HCT116 (cell line): ENCODE measurements at regions not wholly inside any gene's neighbourhood (a gene's known extent, or its start where the extent isn't known, plus 50 kb on each side); places are given as distances from the start of the nearest gene placed in this dataset.

Source experiments
- ATAC-seq: fragments of 200-7000 bp; cut with Tn5 transposase; 2 replicates; pipeline ENCODE4 v1.9.1; 2020; ENCODE audit warnings: mild to moderate bottlenecking, moderate library complexity
- BruUV-seq: library from RNA; stranded (reverse); fragments of 400-500 nt; replicated peaks from 2 replicates; lab custom pipeline; 2021; lab: Mats Ljungman, UMichigan
- CTCF ChIA-PET: fragments of 300-600 bp; sonication (Branson Sonifier 250); formaldehyde crosslinking; loops from one replicate; lab custom pipeline; 2021; ENCODE audit warnings: antibody characterized with exemption; lab: Charles Lee
- POLR2A ChIA-PET: fragments of 300-600, 350-600 bp; sonication (Branson Sonifier 250); formaldehyde crosslinking; loops from one replicate; lab custom pipeline; 2021; ENCODE audit warnings: antibody characterized with exemption; lab: Charles Lee
- RAD21 ChIA-PET, 2 experiments: fragments of 300-600 bp; sonication (Branson Sonifier 250); formaldehyde crosslinking; loops; one replicate each; lab custom pipeline; 2023; ENCODE audit warnings: low total read pairs in 2 of 2; ENCODE audit not compliant: uncharacterized antibody in 2 of 2, unreplicated experiment in 2 of 2, low non-redundant PET in 1 of 2; lab: Charles Lee
- DNase-seq: peaks from one replicate; pipeline ENCODE4 v3.0.0-alpha.2; 2010; ENCODE audit warnings: low read depth, low spot score
- H2AFZ ChIP-seq: fragments of 200-600 bp; shearing (Covaris generic), sonication (generic); 2 replicates; pipeline ENCODE4 v1.6.1; 2017; ENCODE audit warnings: low read depth, mixed run types, mixed read lengths, antibody characterized with exemption, low read length; ENCODE audit not compliant: poor library complexity, severe bottlenecking
- H3K27ac ChIP-seq: 2 replicates; pipeline ENCODE4 v1.5.1; 2012; ENCODE audit warnings: low read depth, low read length
- H3K27me3 ChIP-seq: fragments of 200-600 bp; sonication (generic); 2 replicates; pipeline ENCODE4 v1.6.1; 2016; ENCODE audit warnings: mixed run types, low read length, mixed read lengths; ENCODE audit not compliant: insufficient read depth
- H3K36me3 ChIP-seq, 2 experiments: fragments of 200-500 bp in 1 of 2; fragments of 200-600 bp in 1 of 2; sonication (Bioruptor generic) in 1 of 2; sonication (generic) in 1 of 2; 2 replicates each; pipeline versions ENCODE4 v1.5.1 to v1.6.1; 2014 to 2016; ENCODE audit warnings: low read length in 2 of 2, inconsistent platforms in 1 of 2, mixed read lengths in 1 of 2, mixed run types in 1 of 2; ENCODE audit not compliant: insufficient read depth in 2 of 2, control insufficient read depth in 1 of 2
- H3K4me1 ChIP-seq, 2 experiments: fragments of 200-600 bp in 1 of 2; sonication (generic) in 1 of 2; 2 replicates each; pipeline versions ENCODE4 v1.5.1 to v1.6.1; 2012 to 2017; ENCODE audit warnings: low read length in 2 of 2, inconsistent platforms in 1 of 2, mild to moderate bottlenecking in 1 of 2, mixed read lengths in 1 of 2, mixed run types in 1 of 2, moderate library complexity in 1 of 2; ENCODE audit not compliant: insufficient read depth in 2 of 2, control insufficient read depth in 1 of 2
- H3K4me2 ChIP-seq: fragments of 200-600 bp; sonication (generic); 2 replicates; pipeline ENCODE4 v1.6.1; 2017; ENCODE audit warnings: mixed run types, low read length, mixed read lengths
- H3K4me3 ChIP-seq, 2 experiments: fragments of 200-600 bp in 1 of 2; sonication (generic) in 1 of 2; replicated peaks in 1 of 2; 2 replicates each; pipeline ENCODE4 v1.5.1; 2011 to 2016; ENCODE audit warnings: low read length in 2 of 2, control low read depth in 1 of 2, low read depth in 1 of 2, mild to moderate bottlenecking in 1 of 2, mixed read lengths in 1 of 2, mixed run types in 1 of 2
- H3K79me2 ChIP-seq: fragments of 200-600 bp; sonication (generic); 2 replicates; pipeline ENCODE4 v1.6.1; 2017; ENCODE audit warnings: mild to moderate bottlenecking, mixed run types, low read length, moderate library complexity, mixed read lengths; ENCODE audit not compliant: insufficient read depth
- H3K9ac ChIP-seq: fragments of 200-600 bp; sonication (generic); 2 replicates; pipeline ENCODE4 v1.6.1; 2016; ENCODE audit warnings: low read length, mixed read lengths
- H3K9me2 ChIP-seq: fragments of 200-600 bp; sonication (generic), shearing (Covaris generic); 2 replicates; pipeline ENCODE4 v1.6.1; 2017; ENCODE audit warnings: mixed run types, mild to moderate bottlenecking, moderate library complexity; ENCODE audit not compliant: insufficient read depth
- H3K9me3 ChIP-seq, 2 experiments: fragments of 200-500 bp in 1 of 2; fragments of 200-600 bp in 1 of 2; sonication (Bioruptor generic) in 1 of 2; sonication (generic) in 1 of 2; 2 replicates each; pipeline ENCODE4 v1.6.1; 2014 to 2017; ENCODE audit warnings: low read length in 2 of 2, mixed read lengths in 2 of 2, inconsistent platforms in 1 of 2, low read depth in 1 of 2, mild to moderate bottlenecking in 1 of 2, mixed run types in 1 of 2, moderate library complexity in 1 of 2; ENCODE audit not compliant: control insufficient read depth in 1 of 2, insufficient read depth in 1 of 2
- H4K20me1 ChIP-seq: fragments of 200-600 bp; sonication (generic), shearing (Covaris generic); 2 replicates; pipeline ENCODE4 v1.6.1; 2017; ENCODE audit warnings: mixed run types, mild to moderate bottlenecking, moderate library complexity; ENCODE audit not compliant: insufficient read depth
- CEBPB ChIP-seq: IDR thresholded peaks from 2 replicates; pipeline ENCODE4 v1.6.1; 2012; ENCODE audit warnings: low read depth
- EGR1 ChIP-seq: IDR thresholded peaks from 2 replicates; pipeline ENCODE4 v1.6.1; 2012; ENCODE audit warnings: low read depth
- POLR2AphosphoS5 ChIP-seq: IDR thresholded peaks from 2 replicates; pipeline ENCODE4 v1.6.1; 2011; ENCODE audit warnings: mild to moderate bottlenecking, low read depth, low read length, moderate library complexity
- RAD21 ChIP-seq: IDR thresholded peaks from 2 replicates; pipeline ENCODE4 v1.6.1; 2012; ENCODE audit warnings: low read depth, mild to moderate bottlenecking
- SIN3A ChIP-seq: IDR thresholded peaks from 2 replicates; pipeline ENCODE4 v1.6.1; 2012; ENCODE audit warnings: low read depth
- SP1 ChIP-seq: IDR thresholded peaks from 2 replicates; pipeline ENCODE4 v1.6.1; 2012; ENCODE audit warnings: low read depth
- TCF7L2 ChIP-seq: IDR thresholded peaks from 2 replicates; pipeline ENCODE4 v1.7.0; 2011; ENCODE audit warnings: borderline replicate concordance, inconsistent platforms; ENCODE audit not compliant: insufficient read depth, insufficient read length; ENCODE audit errors: extremely low read depth
- ZFX ChIP-seq: fragments of 450-650 bp; IDR thresholded peaks from 2 replicates; pipeline ENCODE4 v1.6.1; 2017
- intact Hi-C: fragments of 100-400 bp; cut with micrococcal nuclease; formaldehyde crosslinking; loops from 2 replicates; pipeline ENCODE4 v1.10.0; 2022
- TF ChIP-seq, protein P1 (sequence below): IDR thresholded peaks from 2 replicates; pipeline ENCODE4 v1.6.1; 2012; ENCODE audit warnings: low read depth
- TF ChIP-seq, protein P2 (sequence below): IDR thresholded peaks from 2 replicates; pipeline ENCODE4 v1.6.1; 2012

- no peak overlapping the region for H3K4me2 ChIP-seq
- CTCF ChIA-PET, result interaction anchor here (2.0 kb wide), 1 partner anchor 13 kb away, joined by 6 read pairs; no protein-coding TSS in a partner anchor
- intact Hi-C loops, result no loop called here
Measured at GRCh38 chr6:134810402-134810801, 139.5 kb downstream of the ALDH8A1 start.

DNA sequence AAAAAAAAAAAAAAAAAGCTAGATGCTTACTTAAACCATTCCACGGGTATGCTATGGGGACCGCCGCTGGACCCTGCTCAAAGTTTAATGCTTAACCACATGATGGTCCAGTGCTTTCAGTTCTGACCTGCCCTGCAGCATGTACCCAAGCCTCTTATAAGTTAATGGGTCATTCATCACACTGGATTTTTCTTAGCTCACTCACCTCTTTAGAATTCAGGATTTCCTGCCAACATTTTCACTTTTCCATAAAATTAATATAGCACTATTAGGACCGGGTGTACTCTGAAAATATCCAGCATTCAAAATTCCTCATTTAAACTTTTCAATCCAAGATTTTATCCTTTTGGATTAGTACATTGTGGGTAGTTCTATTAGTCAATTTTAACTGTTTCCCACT lies 140.8 kb downstream of the ALDH8A1 start:
- H3K9me2 ChIP-seq, result no peaks in the 10 kb centered on the region
- CTCF ChIA-PET, result no interaction called here
- POLR2A ChIA-PET, result no interaction called here
- no peak overlapping the region for H3K4me2 ChIP-seq
- ATAC-seq (no peak), DNase-seq (no peak)
- H2AFZ ChIP-seq, result no peak overlapping the region
- no TSS peak for BruUV-seq
- intact Hi-C loops, result no loop called here
- RAD21 ChIA-PET, result no interaction called here
- H3K27me3 ChIP-seq, result no peaks in the 10 kb centered on the region
- no peaks in the 10 kb centered on the region for H3K36me3 ChIP-seq
- H3K27ac ChIP-seq, result no peak overlapping the region
- no peaks in the 10 kb centered on the region for H3K79me2 ChIP-seq
- no peaks in the 10 kb centered on the region for H3K4me1 ChIP-seq
- no peak for TF ChIP-seq TCF7L2
- TF ChIP-seq ZFX, result no peak
- TF ChIP-seq, protein P1, sequence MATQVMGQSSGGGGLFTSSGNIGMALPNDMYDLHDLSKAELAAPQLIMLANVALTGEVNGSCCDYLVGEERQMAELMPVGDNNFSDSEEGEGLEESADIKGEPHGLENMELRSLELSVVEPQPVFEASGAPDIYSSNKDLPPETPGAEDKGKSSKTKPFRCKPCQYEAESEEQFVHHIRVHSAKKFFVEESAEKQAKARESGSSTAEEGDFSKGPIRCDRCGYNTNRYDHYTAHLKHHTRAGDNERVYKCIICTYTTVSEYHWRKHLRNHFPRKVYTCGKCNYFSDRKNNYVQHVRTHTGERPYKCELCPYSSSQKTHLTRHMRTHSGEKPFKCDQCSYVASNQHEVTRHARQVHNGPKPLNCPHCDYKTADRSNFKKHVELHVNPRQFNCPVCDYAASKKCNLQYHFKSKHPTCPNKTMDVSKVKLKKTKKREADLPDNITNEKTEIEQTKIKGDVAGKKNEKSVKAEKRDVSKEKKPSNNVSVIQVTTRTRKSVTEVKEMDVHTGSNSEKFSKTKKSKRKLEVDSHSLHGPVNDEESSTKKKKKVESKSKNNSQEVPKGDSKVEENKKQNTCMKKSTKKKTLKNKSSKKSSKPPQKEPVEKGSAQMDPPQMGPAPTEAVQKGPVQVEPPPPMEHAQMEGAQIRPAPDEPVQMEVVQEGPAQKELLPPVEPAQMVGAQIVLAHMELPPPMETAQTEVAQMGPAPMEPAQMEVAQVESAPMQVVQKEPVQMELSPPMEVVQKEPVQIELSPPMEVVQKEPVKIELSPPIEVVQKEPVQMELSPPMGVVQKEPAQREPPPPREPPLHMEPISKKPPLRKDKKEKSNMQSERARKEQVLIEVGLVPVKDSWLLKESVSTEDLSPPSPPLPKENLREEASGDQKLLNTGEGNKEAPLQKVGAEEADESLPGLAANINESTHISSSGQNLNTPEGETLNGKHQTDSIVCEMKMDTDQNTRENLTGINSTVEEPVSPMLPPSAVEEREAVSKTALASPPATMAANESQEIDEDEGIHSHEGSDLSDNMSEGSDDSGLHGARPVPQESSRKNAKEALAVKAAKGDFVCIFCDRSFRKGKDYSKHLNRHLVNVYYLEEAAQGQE, result no peak
- no peak for TF ChIP-seq SIN3A
- no peak for TF ChIP-seq CEBPB
- TF ChIP-seq RAD21, result no peak
- TF ChIP-seq POLR2AphosphoS5, result no peak
- TF ChIP-seq SP1, result no peak
- TF ChIP-seq, all 23 proteins: peak for 0
- no peaks in the 10 kb centered on the region for H4K20me1 ChIP-seq
- no peak overlapping the region for H3K9ac ChIP-seq
- no peaks in the 10 kb centered on the region for H3K9me3 ChIP-seq
- no peak overlapping the region for H3K4me3 ChIP-seq

More at GRCh38 chr6:134810402-134810801, 139.5 kb downstream of the ALDH8A1 start:
- Histone ChIP-seq H3K27me3 (no peaks in the 10 kb centered on the region), H3K36me3 (no peaks in the 10 kb centered on the region), H3K9ac (no peak overlapping the region), H4K20me1 (no peaks in the 10 kb centered on the region), H3K4me3 (no peak overlapping the region), H3K79me2 (no peaks in the 10 kb centered on the region), H2AFZ (no peak overlapping the region), H3K27ac (no peak overlapping the region), H3K9me2 (no peaks in the 10 kb centered on the region), H3K4me1 (no peaks in the 10 kb centered on the region), H3K9me3 (no peaks in the 10 kb centered on the region)
- BruUV-seq, result no TSS peak
- RAD21 ChIA-PET, result no interaction called here
- DNase-seq (no peak), ATAC-seq (no peak)
- TF ChIP-seq EGR1 (no peak), SIN3A (no peak)
- TF ChIP-seq, protein P2, sequence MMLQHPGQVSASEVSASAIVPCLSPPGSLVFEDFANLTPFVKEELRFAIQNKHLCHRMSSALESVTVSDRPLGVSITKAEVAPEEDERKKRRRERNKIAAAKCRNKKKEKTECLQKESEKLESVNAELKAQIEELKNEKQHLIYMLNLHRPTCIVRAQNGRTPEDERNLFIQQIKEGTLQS, result no peak
- POLR2A ChIA-PET, result no interaction called here
